ENCODE measurements at regions not wholly inside any gene's neighbourhood (a gene's known extent, or its start where the extent isn't known, plus 50 kb on each side); places are given as distances from the start of the nearest gene placed in this dataset.
"Not testable (repeated sequence)": the region's sequence is repeated elsewhere in the genome, so short reads cannot be mapped to it uniquely, and the experiment has no call there.

GRCh38 chr15:95075792-95076677 is 844.7 kb downstream of the MCTP2 start:
- DNase-seq (no peak), ATAC-seq (no peak)
- POLR2A ChIA-PET, result no interaction called here
- Mint-ChIP-seq H3K27me3 (peaks cover 0 to 18% (median 3%) of the 10 kb centered on the region in 5 donors), H3K4me1 (no peaks in the 10 kb centered on the region), H3K36me3 (no peaks in the 10 kb centered on the region), H3K4me3 (no peak overlapping the region), H3K27ac (no peak overlapping the region), H3K9me3 (peaks cover 0 to 30% (median 3%) of the 10 kb centered on the region in 9 donors)

- H3K27me3 Mint-ChIP-seq, result peaks cover 0 to 18% (median 3%) of the 10 kb centered on the region in 5 donors
- ATAC-seq, result no peak
- no peak overlapping the region for H3K27ac Mint-ChIP-seq
- H3K4me1 Mint-ChIP-seq, result no peaks in the 10 kb centered on the region
- H3K4me3 Mint-ChIP-seq, result no peak overlapping the region
- POLR2A ChIA-PET, result no interaction called here
- H3K36me3 Mint-ChIP-seq, result no peaks in the 10 kb centered on the region
- DNase-seq, result no peak
- H3K9me3 Mint-ChIP-seq, result peaks cover 0 to 28% (median 4%) of the 10 kb centered on the region in 9 donors
Measured at GRCh38 chr15:95076678-95076990, 845.3 kb downstream of the MCTP2 start.

- H3K9me3 Mint-ChIP-seq, result peaks cover 0 to 17% (median 3%) of the 10 kb centered on the region in 9 donors
- no peak for ATAC-seq
- no peaks in the 10 kb centered on the region for H3K4me1 Mint-ChIP-seq
- POLR2A ChIA-PET, result no interaction called here
- H3K27ac Mint-ChIP-seq, result no peak overlapping the region
- H3K4me3 Mint-ChIP-seq, result no peak overlapping the region
- DNase-seq, result no peak
- H3K27me3 Mint-ChIP-seq, result peaks cover 0 to 18% (median 0%) of the 10 kb centered on the region in 5 donors
- H3K36me3 Mint-ChIP-seq, result no peaks in the 10 kb centered on the region
Measured at GRCh38 chr15:95078003-95078402, 846.6 kb downstream of the MCTP2 start.

- H3K27me3 Mint-ChIP-seq, ATAC-seq, POLR2A ChIA-PET, H3K4me1 Mint-ChIP-seq, DNase-seq, H3K4me3 Mint-ChIP-seq, H3K36me3 Mint-ChIP-seq, H3K9me3 Mint-ChIP-seq, H3K27ac Mint-ChIP-seq: not testable (repeated sequence)
Measured at GRCh38 chr15:95080228-95080627, 848.9 kb downstream of the MCTP2 start.

- Mint-ChIP-seq H3K4me3 (no peak overlapping the region), H3K36me3 (no peaks in the 10 kb centered on the region), H3K4me1 (no peaks in the 10 kb centered on the region), H3K9me3 (peaks cover 0 to 6% (median 0%) of the 10 kb centered on the region in 9 donors), H3K27me3 (peaks cover 0 to 6% (median 3%) of the 10 kb centered on the region in 5 donors), H3K27ac (no peak overlapping the region)
- ATAC-seq (no peak), DNase-seq (no peak)
- POLR2A ChIA-PET, result no interaction called here
Measured at GRCh38 chr15:95085056-95085455, 853.7 kb downstream of the MCTP2 start.

GRCh38 chr15:95086531-95087252 is 855.3 kb downstream of the MCTP2 start:
- Mint-ChIP-seq H3K9me3 (peaks cover 0 to 5% (median 0%) of the 10 kb centered on the region in 9 donors), H3K4me3 (no peak overlapping the region), H3K27me3 (peaks cover 0 to 6% (median 3%) of the 10 kb centered on the region in 5 donors), H3K36me3 (no peaks in the 10 kb centered on the region), H3K4me1 (no peaks in the 10 kb centered on the region), H3K27ac (no peak overlapping the region)
- ATAC-seq (no peak), DNase-seq (no peak)
- POLR2A ChIA-PET, result no interaction called here

GRCh38 chr15:95087253-95087609 is 855.9 kb downstream of the MCTP2 start:
- Mint-ChIP-seq H3K4me3 (no peak overlapping the region), H3K9me3 (peaks cover 0 to 5% (median 0%) of the 10 kb centered on the region in 9 donors), H3K4me1 (no peaks in the 10 kb centered on the region), H3K36me3 (no peaks in the 10 kb centered on the region), H3K27ac (no peak overlapping the region), H3K27me3 (peaks cover 0 to 6% (median 3%) of the 10 kb centered on the region in 5 donors)
- POLR2A ChIA-PET, result no interaction called here
- ATAC-seq (no peak), DNase-seq (no peak)

- Mint-ChIP-seq H3K4me1 (no peaks in the 10 kb centered on the region), H3K27me3 (peaks cover 0 to 11% (median 2%) of the 10 kb centered on the region in 5 donors), H3K9me3 (peaks cover 0 to 5% (median 0%) of the 10 kb centered on the region in 9 donors), H3K36me3 (no peaks in the 10 kb centered on the region), H3K4me3 (no peak overlapping the region), H3K27ac (no peak overlapping the region)
- POLR2A ChIA-PET, result no interaction called here
- no peak for DNase-seq
- ATAC-seq, result no peak
Measured at GRCh38 chr15:95091444-95091843, 860.1 kb downstream of the MCTP2 start.

GRCh38 chr15:95095250-95095649 is 863.9 kb downstream of the MCTP2 start:
- H3K36me3 Mint-ChIP-seq, result no peaks in the 10 kb centered on the region
- H3K4me1 Mint-ChIP-seq, result no peaks in the 10 kb centered on the region
- no peak for ATAC-seq
- no peak overlapping the region for H3K27ac Mint-ChIP-seq
- H3K27me3 Mint-ChIP-seq, result peaks cover 0 to 11% (median 2%) of the 10 kb centered on the region in 5 donors
- no peak overlapping the region for H3K4me3 Mint-ChIP-seq
- POLR2A ChIA-PET, result no interaction called here
- H3K9me3 Mint-ChIP-seq, result peaks cover 0 to 3% (median 0%) of the 10 kb centered on the region in 9 donors
- no peak for DNase-seq

GRCh38 chr15:95096651-95097050 is 865.3 kb downstream of the MCTP2 start:
- DNase-seq (no peak), ATAC-seq (no peak)
- H3K36me3 Mint-ChIP-seq, result no peaks in the 10 kb centered on the region
- no peaks in the 10 kb centered on the region for H3K4me1 Mint-ChIP-seq
- no peak overlapping the region for H3K4me3 Mint-ChIP-seq
- POLR2A ChIA-PET, result no interaction called here
- peaks cover 0 to 11% (median 2%) of the 10 kb centered on the region in 5 donors for H3K27me3 Mint-ChIP-seq
- H3K9me3 Mint-ChIP-seq, result peaks cover 0 to 7% (median 0%) of the 10 kb centered on the region in 9 donors
- no peak overlapping the region for H3K27ac Mint-ChIP-seq

GRCh38 chr15:95097361-95097760 is 866.0 kb downstream of the MCTP2 start:
- Mint-ChIP-seq H3K4me1 (no peaks in the 10 kb centered on the region), H3K27ac (no peak overlapping the region), H3K36me3 (no peaks in the 10 kb centered on the region), H3K9me3 (peaks cover 0 to 7% (median 0%) of the 10 kb centered on the region in 9 donors), H3K27me3 (peaks cover 0 to 11% (median 2%) of the 10 kb centered on the region in 5 donors), H3K4me3 (no peak overlapping the region)
- DNase-seq (no peak), ATAC-seq (no peak)
- POLR2A ChIA-PET, result no interaction called here

GRCh38 chr15:95105229-95105628 is 873.9 kb downstream of the MCTP2 start:
- no peaks in the 10 kb centered on the region for H3K4me1 Mint-ChIP-seq
- POLR2A ChIA-PET, result no interaction called here
- peaks cover 0 to 2% (median 0%) of the 10 kb centered on the region in 5 donors for H3K27me3 Mint-ChIP-seq
- H3K4me3 Mint-ChIP-seq, result no peak overlapping the region
- H3K9me3 Mint-ChIP-seq, result peaks cover 0 to 7% (median 0%) of the 10 kb centered on the region in 9 donors
- DNase-seq, result no peak
- ATAC-seq, result no peak
- H3K27ac Mint-ChIP-seq, result no peak overlapping the region
- no peaks in the 10 kb centered on the region for H3K36me3 Mint-ChIP-seq

- peaks cover 0 to 3% (median 0%) of the 10 kb centered on the region in 5 donors for H3K27me3 Mint-ChIP-seq
- DNase-seq (no peak), ATAC-seq (no peak)
- no peaks in the 10 kb centered on the region for H3K36me3 Mint-ChIP-seq
- H3K4me1 Mint-ChIP-seq, result no peaks in the 10 kb centered on the region
- H3K4me3 Mint-ChIP-seq, result no peak overlapping the region
- no peak overlapping the region for H3K27ac Mint-ChIP-seq
- peaks cover 0 to 4% (median 0%) of the 10 kb centered on the region in 9 donors for H3K9me3 Mint-ChIP-seq
- POLR2A ChIA-PET, result no interaction called here
Measured at GRCh38 chr15:95106801-95107200, 875.4 kb downstream of the MCTP2 start.
